CD14-positive monocyte (primary cell): ENCODE measurements at regions not wholly inside any gene's neighbourhood (a gene's known extent, or its start where the extent isn't known, plus 50 kb on each side); places are given as distances from the start of the nearest gene placed in this dataset.

Experiments
- DNase-seq, 3 donors: peaks; one replicate each; pipeline ENCODE4 v3.0.0-alpha.2; 2011 to 2022
- H2AFZ ChIP-seq: 2 replicates; pipeline ENCODE4 v1.6.0; 2012; ENCODE audit warnings: mild to moderate bottlenecking, low read depth, low read length, inconsistent platforms; ENCODE audit not compliant: insufficient read depth, poor library complexity, severe bottlenecking
- H3K27ac ChIP-seq, 2 donors: 1 replicate in 1 of 2; 2 replicates in 1 of 2; pipeline ENCODE4 v1.5.1; 2012 to 2013; ENCODE audit warnings: low read length in 2 of 2, control low read depth in 1 of 2, inconsistent platforms in 1 of 2, low read depth in 1 of 2, mild to moderate bottlenecking in 1 of 2
- H3K27me3 ChIP-seq, 2 donors: one replicate each; pipeline versions ENCODE4 v1.6.0 to v1.6.1; 2011 to 2013; ENCODE audit warnings: low read length in 2 of 2; ENCODE audit not compliant: control insufficient read depth in 2 of 2, insufficient read depth in 2 of 2
- H3K36me3 ChIP-seq, 2 donors: replicated peaks in 1 of 2; 1 replicate in 1 of 2; 2 replicates in 1 of 2; pipeline versions ENCODE4 v1.5.1 to v1.6.1; 2012 to 2013; ENCODE audit warnings: low read length in 2 of 2, control low read depth in 1 of 2, inconsistent platforms in 1 of 2, mild to moderate bottlenecking in 1 of 2; ENCODE audit not compliant: insufficient read depth in 2 of 2, control insufficient read depth in 1 of 2
- H3K4me1 ChIP-seq, 2 donors: 1 replicate in 1 of 2; 2 replicates in 1 of 2; pipeline versions ENCODE4 v1.5.1 to v1.6.1; 2012 to 2013; ENCODE audit warnings: low read length in 2 of 2, control low read depth in 1 of 2, inconsistent platforms in 1 of 2, mild to moderate bottlenecking in 1 of 2, moderate library complexity in 1 of 2; ENCODE audit not compliant: insufficient read depth in 2 of 2, control insufficient read depth in 1 of 2
- H3K4me2 ChIP-seq: replicated peaks from 2 replicates; pipeline ENCODE3; 2012; ENCODE audit warnings: low read length, moderate library complexity, mild to moderate bottlenecking; ENCODE audit not compliant: poor library complexity, severe bottlenecking; ENCODE audit errors: extremely low read depth
- H3K4me3 ChIP-seq, 3 experiments: fragments of 200-600 bp in 1 of 3; sonication (generic) in 1 of 3; replicated peaks in 1 of 3; 1 replicate in 2 of 3; 2 replicates in 1 of 3; pipeline ENCODE4 v1.5.1; 2011 to 2013; ENCODE audit warnings: low read length in 3 of 3, mild to moderate bottlenecking in 3 of 3, control low read depth in 2 of 3, low read depth in 2 of 3, inconsistent platforms in 1 of 3, moderate library complexity in 1 of 3
- H3K79me2 ChIP-seq: 2 replicates; pipeline ENCODE4 v1.6.0; 2012; ENCODE audit warnings: mild to moderate bottlenecking, control low read depth, inconsistent platforms, low read length, moderate library complexity; ENCODE audit not compliant: insufficient read depth
- H3K9ac ChIP-seq: 2 replicates; pipeline ENCODE4 v1.6.0; 2017; ENCODE audit warnings: low read length, mild to moderate bottlenecking; ENCODE audit not compliant: insufficient read depth, poor library complexity, severe bottlenecking
- H3K9me3 ChIP-seq, 2 donors: replicated peaks in 1 of 2; 1 replicate in 1 of 2; 2 replicates in 1 of 2; pipeline versions ENCODE4 v1.5.1 to v1.6.1; 2012 to 2013; ENCODE audit warnings: low read length in 2 of 2, control low read depth in 1 of 2; ENCODE audit not compliant: control insufficient read depth in 1 of 2, insufficient read depth in 1 of 2
- H4K20me1 ChIP-seq: 2 replicates; pipeline ENCODE4 v1.6.0; 2012; ENCODE audit warnings: mild to moderate bottlenecking, low read length, control low read depth, moderate library complexity; ENCODE audit not compliant: insufficient read depth
- H3K27ac Mint-ChIP-seq, 7 donors: one replicate each; pipeline ENCODE4 v1.8.0; 2020; ENCODE audit warnings: mild to moderate bottlenecking in 7 of 7, mixed read lengths in 7 of 7, moderate library complexity in 6 of 7, inconsistent platforms in 2 of 7
- H3K27me3 Mint-ChIP-seq, 3 donors: one replicate each; pipeline ENCODE4 v1.8.0; 2021 to 2022; ENCODE audit warnings: low read depth in 3 of 3, mild to moderate bottlenecking in 3 of 3, mixed read lengths in 3 of 3, moderate library complexity in 3 of 3, inconsistent platforms in 1 of 3
- H3K36me3 Mint-ChIP-seq, 2 donors: one replicate each; pipeline ENCODE4 v1.8.0; 2020; ENCODE audit warnings: mixed read lengths in 2 of 2, inconsistent platforms in 1 of 2, mild to moderate bottlenecking in 1 of 2
- H3K4me1 Mint-ChIP-seq: one replicate; pipeline ENCODE4 v1.8.0; 2020; ENCODE audit warnings: mild to moderate bottlenecking, mixed read lengths
- H3K4me3 Mint-ChIP-seq, 2 donors: one replicate each; pipeline ENCODE4 v1.8.0; 2020; ENCODE audit warnings: mild to moderate bottlenecking in 2 of 2, mixed read lengths in 2 of 2, moderate library complexity in 1 of 2
- H3K9me3 Mint-ChIP-seq, 7 donors: one replicate each; pipeline ENCODE4 v1.8.0; 2020 to 2022; ENCODE audit warnings: mixed read lengths in 7 of 7, mild to moderate bottlenecking in 6 of 7, moderate library complexity in 6 of 7, inconsistent platforms in 2 of 7
- WGBS: methylation state at CpG from one replicate; pipeline ENCODE4 v1.1.5; 2013; ENCODE audit warnings: missing lambda C conversion rate; ENCODE audit not compliant: insufficient coverage; 5-methylcytosine and 5-hydroxymethylcytosine counted together
- intact Hi-C, 2 donors: fragments of 100-400 bp; cut with micrococcal nuclease; formaldehyde crosslinking; loops; one replicate each; pipeline versions ENCODE4 v1.15.0 to v1.15.1; 2023
- TF ChIP-seq, protein P1 (sequence below): fragments of 200-600 bp; IDR thresholded peaks from one replicate; pipeline ENCODE4 v1.8.0; 2022; ENCODE audit warnings: antibody characterized with exemption, mild to moderate bottlenecking

- no peak overlapping the region for H3K4me2 ChIP-seq
- TF ChIP-seq, protein P1, sequence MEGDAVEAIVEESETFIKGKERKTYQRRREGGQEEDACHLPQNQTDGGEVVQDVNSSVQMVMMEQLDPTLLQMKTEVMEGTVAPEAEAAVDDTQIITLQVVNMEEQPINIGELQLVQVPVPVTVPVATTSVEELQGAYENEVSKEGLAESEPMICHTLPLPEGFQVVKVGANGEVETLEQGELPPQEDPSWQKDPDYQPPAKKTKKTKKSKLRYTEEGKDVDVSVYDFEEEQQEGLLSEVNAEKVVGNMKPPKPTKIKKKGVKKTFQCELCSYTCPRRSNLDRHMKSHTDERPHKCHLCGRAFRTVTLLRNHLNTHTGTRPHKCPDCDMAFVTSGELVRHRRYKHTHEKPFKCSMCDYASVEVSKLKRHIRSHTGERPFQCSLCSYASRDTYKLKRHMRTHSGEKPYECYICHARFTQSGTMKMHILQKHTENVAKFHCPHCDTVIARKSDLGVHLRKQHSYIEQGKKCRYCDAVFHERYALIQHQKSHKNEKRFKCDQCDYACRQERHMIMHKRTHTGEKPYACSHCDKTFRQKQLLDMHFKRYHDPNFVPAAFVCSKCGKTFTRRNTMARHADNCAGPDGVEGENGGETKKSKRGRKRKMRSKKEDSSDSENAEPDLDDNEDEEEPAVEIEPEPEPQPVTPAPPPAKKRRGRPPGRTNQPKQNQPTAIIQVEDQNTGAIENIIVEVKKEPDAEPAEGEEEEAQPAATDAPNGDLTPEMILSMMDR, result no peak
- WGBS, result no CpG with 5 or more reads among the region's 1 CpG
- no peak overlapping the region for H3K27ac ChIP-seq
- Mint-ChIP-seq H3K27ac (no peak overlapping the region), H3K4me3 (no peak overlapping the region), H3K9me3 (peaks cover 0 to 2% (median 0%) of the 10 kb centered on the region in 7 donors), H3K4me1 (peaks cover 3% of the 10 kb centered on the region), H3K36me3 (no peaks in the 10 kb centered on the region), H3K27me3 (peaks cover 4 to 18% (median 15%) of the 10 kb centered on the region in 3 donors)
- H4K20me1 ChIP-seq, result no peaks in the 10 kb centered on the region
- no peak overlapping the region for H3K4me3 ChIP-seq
- intact Hi-C loops, result no loop called here
- no peaks in the 10 kb centered on the region for H3K9me3 ChIP-seq
- no peaks in the 10 kb centered on the region for H3K27me3 ChIP-seq
- H3K36me3 ChIP-seq, result no peaks in the 10 kb centered on the region
- H3K79me2 ChIP-seq, result no peaks in the 10 kb centered on the region
- no peak overlapping the region for H2AFZ ChIP-seq
- no peak for DNase-seq
- H3K9ac ChIP-seq, result no peak overlapping the region
- H3K4me1 ChIP-seq, result no peaks in the 10 kb centered on the region
Measured at GRCh38 chr20:57910716-57911115, 200.9 kb upstream of the PMEPA1 start.

DNA sequence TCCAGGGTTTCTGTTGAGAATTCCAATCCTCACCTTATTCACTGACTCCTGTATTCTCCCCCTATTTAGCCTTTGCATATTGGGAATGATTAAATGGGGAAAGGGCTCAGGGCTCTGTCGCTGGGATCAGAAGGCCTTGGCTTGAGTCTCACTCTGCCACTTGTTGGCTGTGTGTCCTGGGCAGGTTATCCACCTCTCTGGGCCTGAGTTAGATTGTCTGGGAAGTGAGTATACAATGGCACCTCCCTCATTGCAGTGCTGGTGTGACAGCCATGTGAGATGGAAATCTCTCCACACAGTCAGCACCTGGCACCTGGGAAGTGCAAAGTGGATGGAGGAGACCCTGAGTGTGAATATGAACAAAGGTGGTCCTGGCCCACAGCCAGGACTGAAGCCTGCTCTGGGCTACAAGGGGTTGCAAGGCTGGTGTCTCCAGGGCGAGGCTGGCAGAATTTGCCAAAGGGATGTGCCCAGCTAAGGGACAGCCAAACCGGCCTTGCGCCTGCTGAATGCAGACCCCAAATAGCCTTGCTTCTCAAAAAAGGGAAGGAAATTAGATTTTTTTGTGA is 200.0 kb upstream of the PMEPA1 start:
- WGBS, result 28% methylated on average over 4 of the region's 4 CpGs
- peaks cover 0 to under 1% of the 10 kb centered on the region in 2 donors for H3K4me1 ChIP-seq
- no peak overlapping the region for H3K4me2 ChIP-seq
- no peaks in the 10 kb centered on the region for H4K20me1 ChIP-seq
- no peak overlapping the region for H2AFZ ChIP-seq
- H3K9me3 Mint-ChIP-seq, result peaks cover 0 to 2% (median 0%) of the 10 kb centered on the region in 7 donors
- H3K4me3 Mint-ChIP-seq, result no peak overlapping the region
- H3K36me3 ChIP-seq, result no peaks in the 10 kb centered on the region
- H3K27ac Mint-ChIP-seq, result peak overlapping the region in 1 of 7 donors; percentile 25
- no peaks in the 10 kb centered on the region for H3K9me3 ChIP-seq
- H3K27me3 ChIP-seq, result no peaks in the 10 kb centered on the region
- H3K9ac ChIP-seq, result no peak overlapping the region
- TF ChIP-seq, protein P1, result no peak
- H3K27ac ChIP-seq, result no peak overlapping the region
- H3K4me1 Mint-ChIP-seq, result peaks cover 5% of the 10 kb centered on the region
- H3K4me3 ChIP-seq, result no peak overlapping the region
- intact Hi-C loops, result no loop called here
- no peaks in the 10 kb centered on the region for H3K36me3 Mint-ChIP-seq
- peaks cover 10 to 22% (median 17%) of the 10 kb centered on the region in 3 donors for H3K27me3 Mint-ChIP-seq
- H3K79me2 ChIP-seq, result no peaks in the 10 kb centered on the region
- DNase-seq, result no peak
